HepG2 (cell line): ENCODE measurements at regions not wholly inside any gene's neighbourhood (a gene's known extent, or its start where the extent isn't known, plus 50 kb on each side); places are given as distances from the start of the nearest gene placed in this dataset.
"Not testable (repeated sequence)": the region's sequence is repeated elsewhere in the genome, so short reads cannot be mapped to it uniquely, and the experiment has no call there.

Experiments used
- CEBPB ChIP-seq: IDR thresholded peaks from 2 replicates; pipeline ENCODE4 v1.6.1; 2011; ENCODE audit warnings: low read depth, low read length, improper control_type of control experiment, borderline replicate concordance
- DPF2 ChIP-seq: sonication (generic); formaldehyde crosslinking; IDR thresholded peaks from 2 replicates; pipeline ENCODE4 v1.4.0; 2020; ENCODE audit warnings: mild to moderate bottlenecking, low read depth, missing genetic modification reagents, borderline replicate concordance
- ETV5 ChIP-seq: IDR thresholded peaks from 2 replicates; pipeline ENCODE4 v1.6.1; 2018; ENCODE audit warnings: missing biosample characterization, missing genetic modification reagents, inconsistent platforms, borderline replicate concordance
- FOXJ3 ChIP-seq: sonication (generic); formaldehyde crosslinking; IDR thresholded peaks from 2 replicates; pipeline ENCODE4 v1.4.0; 2020; ENCODE audit warnings: missing genetic modification reagents, mild to moderate bottlenecking, borderline replicate concordance
- FOXK1 ChIP-seq: sonication (generic); formaldehyde crosslinking; IDR thresholded peaks from 2 replicates; pipeline ENCODE4 v1.4.0; 2020; ENCODE audit warnings: low read depth, missing genetic modification reagents, borderline replicate concordance
- JUND ChIP-seq: sonication (generic); formaldehyde crosslinking; IDR thresholded peaks from 2 replicates; pipeline ENCODE4 v1.8.0; 2022; ENCODE audit warnings: mild to moderate bottlenecking, missing genetic modification reagents
- MAZ ChIP-seq, 2 experiments: sonication (generic) in 1 of 2; formaldehyde crosslinking in 1 of 2; IDR thresholded peaks; 2 replicates each; pipeline versions ENCODE4 v1.5.0 to v1.6.1; 2012 to 2020; ENCODE audit warnings: low read depth in 2 of 2, mild to moderate bottlenecking in 2 of 2, borderline replicate concordance in 1 of 2, improper control_type of control experiment in 1 of 2, low read length in 1 of 2, missing genetic modification reagents in 1 of 2, moderate library complexity in 1 of 2
- MEF2D ChIP-seq: sonication (generic); formaldehyde crosslinking; IDR thresholded peaks from 2 replicates; pipeline ENCODE4 v1.5.1; 2020; ENCODE audit warnings: mild to moderate bottlenecking, missing genetic modification reagents
- NCOA1 ChIP-seq: sonication (generic); formaldehyde crosslinking; IDR thresholded peaks from 2 replicates; pipeline ENCODE4 v1.9.0; 2021; ENCODE audit warnings: missing genetic modification reagents
- SIN3A ChIP-seq: IDR thresholded peaks from 2 replicates; pipeline ENCODE4 v1.6.1; 2011; ENCODE audit warnings: low read depth, mild to moderate bottlenecking, control low read depth, low read length, borderline replicate concordance
- SMC3 ChIP-seq: IDR thresholded peaks from 2 replicates; pipeline ENCODE4 v1.6.1; 2011; ENCODE audit warnings: low read length, improper control_type of control experiment
- YY1 ChIP-seq: IDR thresholded peaks from 2 replicates; pipeline ENCODE4 v1.6.1; 2011; ENCODE audit warnings: low read length, low read depth, moderate library complexity, mild to moderate bottlenecking; ENCODE audit not compliant: insufficient read depth, insufficient replicate concordance
- ZNF331 ChIP-seq: sonication (generic); formaldehyde crosslinking; IDR thresholded peaks from 2 replicates; pipeline ENCODE4 v1.4.0; 2020; ENCODE audit warnings: missing genetic modification reagents
- TF ChIP-seq, protein P1 (sequence below): sonication (generic); formaldehyde crosslinking; IDR thresholded peaks from 2 replicates; pipeline ENCODE4 v1.5.0; 2020; ENCODE audit warnings: mild to moderate bottlenecking, missing genetic modification reagents, moderate library complexity

DNA sequence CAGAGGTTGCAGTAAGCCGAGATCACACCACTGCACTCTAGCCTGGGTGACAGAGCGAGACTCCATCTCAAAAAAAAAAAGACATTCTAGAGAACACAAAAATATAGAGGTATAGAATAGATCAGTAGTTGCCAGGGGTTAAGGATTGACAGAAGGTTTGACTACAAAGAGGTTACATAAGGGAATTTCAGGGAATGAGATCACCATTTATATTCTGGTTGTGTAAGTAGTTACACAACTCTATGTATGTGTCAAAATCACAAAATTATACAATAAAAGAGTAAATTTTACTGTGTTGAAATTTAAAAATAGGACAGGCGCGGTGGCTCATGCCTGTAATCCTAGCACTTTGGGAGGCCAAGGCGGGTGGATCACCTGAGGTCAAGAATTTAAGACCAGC lies 119.9 kb upstream of the SLC44A1 start:
- not testable (repeated sequence) for TF ChIP-seq SIN3A; CEBPB; MEF2D; SMC3; JUND; YY1; MAZ (IDR thresholded peaks at IDR 0.05; ENCODE audit: borderline replicate concordance, low read depth, low read length); MAZ (CRISPR knock-in tag; IDR thresholded peaks at IDR 0.05; ENCODE audit: low read depth); ZNF331 (CRISPR knock-in tag); NCOA1 (CRISPR knock-in tag); FOXJ3 (CRISPR knock-in tag); FOXK1; ETV5 (CRISPR knock-in tag); DPF2 (CRISPR knock-in tag)
- TF ChIP-seq, protein P1, sequence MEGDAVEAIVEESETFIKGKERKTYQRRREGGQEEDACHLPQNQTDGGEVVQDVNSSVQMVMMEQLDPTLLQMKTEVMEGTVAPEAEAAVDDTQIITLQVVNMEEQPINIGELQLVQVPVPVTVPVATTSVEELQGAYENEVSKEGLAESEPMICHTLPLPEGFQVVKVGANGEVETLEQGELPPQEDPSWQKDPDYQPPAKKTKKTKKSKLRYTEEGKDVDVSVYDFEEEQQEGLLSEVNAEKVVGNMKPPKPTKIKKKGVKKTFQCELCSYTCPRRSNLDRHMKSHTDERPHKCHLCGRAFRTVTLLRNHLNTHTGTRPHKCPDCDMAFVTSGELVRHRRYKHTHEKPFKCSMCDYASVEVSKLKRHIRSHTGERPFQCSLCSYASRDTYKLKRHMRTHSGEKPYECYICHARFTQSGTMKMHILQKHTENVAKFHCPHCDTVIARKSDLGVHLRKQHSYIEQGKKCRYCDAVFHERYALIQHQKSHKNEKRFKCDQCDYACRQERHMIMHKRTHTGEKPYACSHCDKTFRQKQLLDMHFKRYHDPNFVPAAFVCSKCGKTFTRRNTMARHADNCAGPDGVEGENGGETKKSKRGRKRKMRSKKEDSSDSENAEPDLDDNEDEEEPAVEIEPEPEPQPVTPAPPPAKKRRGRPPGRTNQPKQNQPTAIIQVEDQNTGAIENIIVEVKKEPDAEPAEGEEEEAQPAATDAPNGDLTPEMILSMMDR (CRISPR knock-in tag), result not testable (repeated sequence)
